ENCODE measurements at regions not wholly inside any gene's neighbourhood (a gene's known extent, or its start where the extent isn't known, plus 50 kb on each side); places are given as distances from the start of the nearest gene placed in this dataset.
"Not testable (repeated sequence)": the region's sequence is repeated elsewhere in the genome, so short reads cannot be mapped to it uniquely, and the experiment has no call there.

- no peak for DNase-seq (ENCODE audit: low read depth in 3 of 3, low spot score in 2 of 3)
Observed at GRCh38 chrX:76996641-76997040, 450.5 kb upstream of the FGF16 start.

DNA sequence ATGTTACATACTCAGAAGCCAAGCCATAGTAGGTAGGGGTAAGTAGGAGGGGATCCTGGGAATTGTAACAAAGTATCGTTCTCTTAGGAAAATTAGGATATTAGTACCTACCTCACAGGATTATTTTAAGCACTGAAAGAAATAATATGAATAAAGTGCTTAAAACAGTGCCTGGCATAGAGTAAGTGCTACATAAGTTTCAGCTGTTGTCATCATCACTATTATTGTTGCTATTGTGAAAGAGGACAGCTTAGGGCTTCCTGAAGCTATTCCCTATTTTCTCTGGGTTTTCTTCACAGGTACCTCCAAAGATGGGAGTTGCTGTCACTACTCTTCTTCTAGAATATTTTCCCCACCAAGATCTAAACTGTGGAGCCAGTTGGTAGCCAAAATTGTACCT lies 443.7 kb upstream of the FGF16 start:
- DNase-seq (ENCODE audit: low read depth in 3 of 3, low spot score in 2 of 3) = no peak

GRCh38 chrX:77003956-77004355 lies 443.2 kb upstream of the FGF16 start:
- DNase-seq (ENCODE audit: low read depth in 3 of 3, low spot score in 2 of 3) = no peak

DNA sequence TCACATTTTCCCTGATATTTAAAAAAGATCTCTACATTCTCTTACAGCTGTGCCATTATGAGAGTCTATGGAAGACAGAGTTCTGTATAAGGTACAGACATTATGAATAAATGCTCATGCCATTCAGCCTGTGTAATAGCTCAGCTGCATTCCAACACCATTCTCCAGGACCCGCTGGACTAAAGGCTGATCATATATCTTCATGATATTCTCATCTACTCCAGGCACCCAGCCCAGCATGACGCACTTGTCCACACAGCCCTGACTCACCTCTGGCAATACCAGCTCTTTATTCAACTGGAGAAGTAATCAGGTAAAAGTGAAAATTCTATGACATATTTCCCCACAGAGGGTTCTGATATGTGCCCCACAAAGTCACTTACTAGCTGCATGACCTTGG lies 437.5 kb upstream of the FGF16 start:
- DNase-seq (ENCODE audit: low read depth in 3 of 3, low spot score in 2 of 3) = no peak

- DNase-seq (ENCODE audit: low read depth in 3 of 3, low spot score in 2 of 3) = peak; percentile 5 to 24 (median 23)
Observed at GRCh38 chrX:77014377-77015372, 432.5 kb upstream of the FGF16 start.

GRCh38 chrX:77017093-77017492 lies 430.1 kb upstream of the FGF16 start:
- no peak for DNase-seq (ENCODE audit: low read depth in 3 of 3, low spot score in 2 of 3)

DNA sequence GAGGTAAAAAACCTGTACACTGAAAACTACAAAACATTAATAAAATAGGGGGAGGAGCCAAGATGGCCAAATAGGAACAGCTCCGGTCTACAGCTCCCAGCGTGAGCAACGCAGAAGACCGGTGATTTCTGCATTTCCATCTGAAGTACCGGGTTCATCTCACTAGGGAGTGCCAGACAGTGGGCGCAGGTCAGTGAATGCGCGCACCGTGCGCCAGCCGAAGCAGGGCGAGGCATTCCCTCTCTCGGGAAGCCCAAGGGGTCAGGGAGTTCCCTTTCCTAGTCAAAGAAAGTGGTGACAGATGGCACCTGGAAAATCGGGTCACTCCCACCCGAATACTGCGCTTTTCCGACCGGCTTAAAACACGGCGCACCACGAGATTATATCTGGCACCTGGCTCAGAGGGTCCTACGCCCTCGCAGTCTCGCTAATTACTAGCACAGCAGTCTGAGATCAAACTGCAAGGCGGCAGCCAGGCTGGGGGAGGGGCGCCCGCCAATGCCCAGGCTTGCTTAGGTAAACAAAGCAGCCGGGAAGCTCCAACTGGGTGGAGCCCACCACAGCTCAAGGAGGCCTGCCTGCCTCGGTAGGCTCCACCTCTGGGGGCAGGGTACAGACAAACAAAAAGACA lies 400.9 kb upstream of the FGF16 start:
- DNase-seq (ENCODE audit: low read depth in 3 of 3, low spot score in 2 of 3) = not testable (repeated sequence)

GRCh38 chrX:77060572-77060971 lies 386.6 kb upstream of the FGF16 start:
- no peak for DNase-seq (ENCODE audit: low read depth in 3 of 3, low spot score in 2 of 3)

DNA sequence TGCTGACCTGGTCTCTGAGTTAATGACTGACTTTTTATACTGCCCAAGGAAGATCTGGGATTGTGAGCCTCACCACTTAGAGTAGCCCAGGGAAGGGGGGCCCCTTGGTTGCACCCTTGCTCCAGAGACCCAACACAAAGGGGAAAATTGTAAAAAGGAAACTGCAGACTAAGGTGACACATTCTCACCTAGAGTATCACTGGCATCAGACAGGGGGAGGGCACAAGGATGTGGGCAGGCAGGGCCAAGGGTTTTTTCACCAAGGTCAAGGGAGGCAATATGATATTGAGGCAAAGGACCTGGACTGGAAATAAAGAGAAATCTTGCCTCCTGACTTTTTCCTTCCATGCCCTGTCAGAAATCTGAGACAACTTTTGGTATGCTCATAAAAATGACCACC lies 386.2 kb upstream of the FGF16 start:
- DNase-seq (ENCODE audit: low read depth in 3 of 3, low spot score in 2 of 3) = no peak

GRCh38 chrX:77061545-77061944 lies 385.6 kb upstream of the FGF16 start:
- no peak for DNase-seq (ENCODE audit: low read depth in 3 of 3, low spot score in 2 of 3)

DNA sequence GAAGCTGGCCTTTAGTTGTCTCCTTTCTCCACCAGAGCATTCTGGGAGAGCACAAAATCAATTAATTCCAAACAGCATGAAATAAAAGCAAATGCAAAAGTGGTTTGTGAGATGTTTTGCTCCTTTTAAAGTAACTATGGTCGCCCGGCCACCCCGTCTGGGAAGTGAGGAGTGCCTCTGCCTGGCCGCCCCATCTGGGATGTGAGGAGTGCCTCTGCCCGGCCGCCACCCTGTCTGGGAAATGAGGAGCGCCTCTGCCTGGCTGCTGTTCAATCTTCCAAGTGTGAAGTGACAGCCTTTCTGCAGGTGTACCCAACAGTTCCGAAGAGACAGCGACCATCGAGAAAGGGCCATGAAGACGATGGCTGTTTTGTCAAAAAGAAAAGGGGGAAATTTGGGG lies 381.3 kb upstream of the FGF16 start:
- DNase-seq (ENCODE audit: low read depth in 3 of 3, low spot score in 2 of 3) = no peak

DNA sequence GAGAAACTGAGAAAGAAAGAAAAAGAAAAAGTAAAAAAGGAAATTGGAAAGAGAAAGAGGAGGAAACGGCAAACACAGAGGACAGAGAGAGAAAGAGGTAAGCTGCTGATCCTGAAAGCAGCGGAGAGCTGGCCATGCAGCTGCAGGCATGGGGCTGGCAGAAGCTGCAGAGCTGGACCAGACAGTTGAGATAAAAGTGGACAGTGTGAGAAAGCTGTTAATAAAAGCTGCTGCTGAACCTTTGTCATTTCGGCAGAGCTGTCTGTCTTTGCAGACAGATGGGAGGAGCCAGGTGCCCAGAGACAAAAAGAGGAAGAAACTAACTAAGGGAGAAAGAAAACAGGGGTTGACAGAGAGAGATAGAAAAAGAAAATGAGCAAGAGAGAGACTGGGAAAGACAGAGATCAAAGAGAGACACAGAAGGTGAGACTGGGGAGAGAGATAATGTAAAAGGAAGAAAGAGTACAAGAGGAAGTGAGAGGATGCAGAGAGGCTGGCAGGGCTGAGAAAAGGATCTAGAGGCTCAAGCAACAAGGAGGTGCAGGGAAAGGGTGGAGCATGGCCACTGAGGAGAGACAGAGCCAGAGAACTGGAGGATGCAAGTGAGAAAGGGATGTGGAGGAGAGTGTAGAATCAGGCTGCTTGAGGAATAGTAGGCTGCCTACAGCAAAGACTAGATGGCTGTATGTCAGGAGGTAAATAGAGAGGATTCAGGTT lies 376.8 kb upstream of the FGF16 start:
- no peak for DNase-seq (ENCODE audit: low read depth in 3 of 3, low spot score in 2 of 3)

DNA sequence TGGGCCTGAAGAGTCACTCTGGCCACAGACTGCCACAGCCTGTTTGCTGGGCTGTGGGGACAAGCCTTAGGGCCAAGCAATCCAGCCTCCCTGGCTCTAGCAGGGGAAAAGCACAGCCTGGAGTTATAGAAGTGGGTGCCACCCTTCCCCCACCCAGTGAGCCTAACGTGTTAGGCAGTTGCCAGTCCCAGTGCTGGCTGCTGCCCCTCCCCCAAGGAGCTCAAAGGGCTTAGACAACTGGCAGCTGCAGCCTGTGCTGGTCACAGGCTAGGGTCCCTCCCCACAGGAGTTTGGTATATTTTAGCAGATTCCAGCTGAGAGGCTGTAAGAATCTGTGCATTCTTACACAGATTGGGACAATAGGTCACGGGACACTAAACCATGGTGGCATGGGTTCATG lies 370.3 kb upstream of the FGF16 start:
- DNase-seq (ENCODE audit: low read depth in 3 of 3, low spot score in 2 of 3) = no peak

GRCh38 chrX:77081237-77081636 lies 366.0 kb upstream of the FGF16 start:
- not testable (repeated sequence) for DNase-seq (ENCODE audit: low read depth in 3 of 3, low spot score in 2 of 3)

GRCh38 chrX:77085372-77085771 lies 361.8 kb upstream of the FGF16 start:
- DNase-seq (ENCODE audit: low read depth in 3 of 3, low spot score in 2 of 3) = no peak

GRCh38 chrX:77087529-77088169 lies 359.5 kb upstream of the FGF16 start:
- DNase-seq (ENCODE audit: low read depth in 3 of 3, low spot score in 2 of 3) = peak; percentile 25 to 41 (median 27)

DNA sequence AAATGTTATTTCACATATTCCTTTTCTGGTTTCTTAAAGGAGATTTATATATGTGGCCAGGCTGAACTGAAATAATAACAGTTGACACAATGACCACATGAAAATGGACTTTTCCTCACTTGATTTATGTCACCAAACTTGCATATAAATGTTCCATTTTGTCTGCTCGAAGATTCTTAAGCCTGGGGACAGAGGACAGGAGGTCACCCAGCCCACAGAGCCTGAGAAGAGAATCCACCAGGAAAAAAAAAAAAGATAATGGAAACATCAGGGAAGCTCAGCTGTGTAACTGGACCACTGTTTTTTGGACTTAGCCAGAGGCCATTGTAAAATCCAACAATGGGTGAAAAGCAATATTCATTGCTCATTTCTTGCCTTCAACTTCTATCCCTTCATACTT lies 359.0 kb upstream of the FGF16 start:
- DNase-seq (ENCODE audit: low read depth in 3 of 3, low spot score in 2 of 3) = no peak

DNA sequence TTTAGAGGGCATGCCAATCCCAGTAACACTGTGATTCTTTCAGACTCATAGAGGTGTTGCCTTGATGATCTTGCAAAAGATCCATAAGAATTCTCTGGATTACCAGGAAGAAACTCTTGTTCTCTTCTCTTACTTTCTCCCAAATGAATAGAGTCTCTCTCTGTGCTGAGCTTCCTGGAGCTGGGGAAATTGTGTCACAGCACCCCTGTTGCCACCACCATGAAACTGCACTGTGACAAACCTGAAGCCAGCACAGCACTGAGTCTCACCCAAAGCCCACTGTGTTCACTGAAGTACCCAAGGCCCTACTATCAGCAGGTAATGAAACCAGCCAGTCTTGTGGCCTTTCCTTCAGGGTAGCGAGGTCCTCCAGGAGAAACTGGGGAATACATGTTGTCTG lies 332.7 kb upstream of the FGF16 start:
- no peak for DNase-seq (ENCODE audit: low read depth in 3 of 3, low spot score in 2 of 3)

DNA sequence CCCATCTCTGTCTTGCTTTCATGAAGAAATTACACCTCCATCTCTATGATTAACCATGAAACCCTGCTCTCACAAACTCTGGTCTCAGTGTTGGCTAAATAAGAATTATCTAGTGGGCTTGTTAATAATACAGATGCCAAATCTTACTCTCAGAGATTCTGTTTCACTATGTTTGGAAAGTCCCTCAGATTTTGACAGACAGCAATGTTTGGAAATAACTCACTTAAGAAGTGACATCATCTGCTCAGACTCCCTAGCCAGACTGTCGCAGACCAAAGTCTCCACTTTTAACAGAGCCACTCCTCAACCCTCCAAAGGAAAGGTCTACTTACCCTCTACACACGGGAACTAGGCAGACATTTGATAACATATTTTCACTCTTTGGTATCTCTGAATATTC lies 328.5 kb upstream of the FGF16 start:
- DNase-seq (ENCODE audit: low read depth in 3 of 3, low spot score in 2 of 3) = no peak

DNA sequence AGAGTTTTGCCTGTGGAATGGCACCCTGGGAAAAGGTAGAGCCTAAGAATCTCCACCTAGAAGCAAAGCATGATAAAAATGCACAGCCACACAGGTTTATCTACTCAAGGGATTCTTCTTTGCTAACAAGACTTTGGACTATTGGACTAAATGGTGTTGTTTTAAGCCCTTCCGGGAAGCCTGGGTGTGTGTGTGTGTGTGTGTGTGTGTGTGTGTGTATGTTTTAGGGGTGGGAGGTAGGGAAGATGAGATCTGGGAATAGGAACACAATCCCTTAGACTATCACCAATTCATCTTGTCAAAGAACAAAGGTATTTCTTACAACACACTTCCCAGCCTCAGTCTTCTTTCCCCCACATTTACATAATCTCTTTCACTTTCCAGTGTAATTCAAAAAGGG lies 327.5 kb upstream of the FGF16 start:
- no peak for DNase-seq (ENCODE audit: low read depth in 3 of 3, low spot score in 2 of 3)

DNA sequence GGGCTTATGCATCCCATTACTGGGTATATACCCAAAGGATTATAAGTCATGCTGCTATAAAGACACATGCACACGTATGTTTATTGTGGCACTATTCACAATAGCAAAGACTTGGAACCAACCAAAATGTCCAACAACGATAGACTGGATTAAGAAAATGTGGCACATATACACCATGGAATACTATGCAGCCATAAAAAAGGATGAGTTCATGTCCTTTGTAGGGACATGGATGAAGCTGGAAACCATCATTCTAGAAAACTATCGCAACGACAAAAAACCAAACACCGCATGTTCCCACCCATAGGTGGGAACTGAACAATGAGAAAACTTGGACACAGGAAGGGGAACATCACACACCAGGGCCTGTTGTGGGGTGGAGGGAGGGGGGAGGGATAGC lies 323.3 kb upstream of the FGF16 start:
- not testable (repeated sequence) for DNase-seq (ENCODE audit: low read depth in 3 of 3, low spot score in 2 of 3)
